HepG2 (cell line): ENCODE measurements at regions not wholly inside any gene's neighbourhood (a gene's known extent, or its start where the extent isn't known, plus 50 kb on each side); places are given as distances from the start of the nearest gene placed in this dataset.

Experiments
- ATAC-seq: fragments of 200-7000 bp; cut with Tn5 transposase; 3 replicates; pipeline ENCODE4 v1.9.1; 2020; ENCODE audit warnings: mild to moderate bottlenecking, moderate library complexity
- BruUV-seq: library from RNA; stranded (reverse); fragments of 400-500 nt; replicated peaks from 2 replicates; lab custom pipeline; 2021; lab: Mats Ljungman, UMichigan
- CTCF ChIA-PET: fragments of 300-600 bp; formaldehyde crosslinking; extraction: SDS; loops from one replicate; lab custom pipeline; 2021; ENCODE audit warnings: low total read pairs, inconsistent platforms, low intra/inter-chr PET ratio; lab: Yijun Ruan, JAX
- POLR2A ChIA-PET: fragments of 350-600 bp; sonication (Branson Sonifier 250); formaldehyde crosslinking; loops from one replicate; lab custom pipeline; 2020; ENCODE audit warnings: antibody characterized with exemption, inconsistent platforms; lab: Yijun Ruan, JAX
- DNase-seq: peaks from one replicate; pipeline ENCODE4 v3.0.0-alpha.2; 2015; ENCODE audit warnings: low spot score
- FAIRE-seq: peaks from 3 replicates; lab custom pipeline; 2011; peaks lifted over from hg19 to GRCh38; lab: Jason Lieb, UNC
- H2AFZ ChIP-seq: one replicate; pipeline ENCODE4 v1.6.1; 2011; ENCODE audit warnings: low read length, inconsistent platforms
- H3K27ac ChIP-seq: fragments of 300-600 bp; 3 replicates; pipeline ENCODE4 v1.8.0; 2011; ENCODE audit warnings: mixed run types, mild to moderate bottlenecking, mixed read lengths, low read length, inconsistent platforms; ENCODE audit not compliant: insufficient read depth; ENCODE audit errors: extremely low read length
- H3K27me3 ChIP-seq, 2 experiments: fragments of 200-600 bp in 1 of 2; 2 replicates in 1 of 2; 3 replicates in 1 of 2; pipeline versions ENCODE4 v1.6.0 to v1.8.0; 2011; ENCODE audit warnings: low read length in 2 of 2, mild to moderate bottlenecking in 2 of 2, moderate library complexity in 2 of 2, inconsistent platforms in 1 of 2; ENCODE audit not compliant: insufficient read depth in 2 of 2, control insufficient read depth in 1 of 2
- H3K36me3 ChIP-seq, 2 experiments: fragments of 200-600 bp in 1 of 2; replicated peaks in 1 of 2; 2 replicates in 1 of 2; 3 replicates in 1 of 2; pipeline versions ENCODE4 v1.5.1 to v1.8.0; 2011; ENCODE audit warnings: low read length in 2 of 2, inconsistent platforms in 1 of 2; ENCODE audit not compliant: insufficient read depth in 2 of 2, control insufficient read depth in 1 of 2
- H3K4me1 ChIP-seq: 2 replicates; pipeline ENCODE4 v1.5.1; 2012; ENCODE audit warnings: low read length, inconsistent platforms; ENCODE audit not compliant: insufficient read depth
- H3K4me2 ChIP-seq: 2 replicates; pipeline ENCODE4 v1.6.0; 2011; ENCODE audit warnings: low read depth, low read length, inconsistent platforms
- H3K4me3 ChIP-seq, 3 experiments: fragments of 200-600 bp in 1 of 3; sonication (generic), shearing (Covaris generic) in 1 of 3; replicated peaks in 1 of 3; 2 replicates each; pipeline ENCODE4 v1.5.1; 2011 to 2016; ENCODE audit warnings: low read length in 3 of 3, inconsistent platforms in 2 of 3, low read depth in 2 of 3, mild to moderate bottlenecking in 2 of 3, control low read depth in 1 of 3, mixed read lengths in 1 of 3; ENCODE audit not compliant: insufficient read depth in 1 of 3
- H3K79me2 ChIP-seq: one replicate; pipeline ENCODE4 v1.6.1; 2011; ENCODE audit warnings: low read length, inconsistent platforms; ENCODE audit not compliant: insufficient read depth
- H3K9ac ChIP-seq: 2 replicates; pipeline ENCODE4 v1.6.0; 2011; ENCODE audit warnings: mild to moderate bottlenecking, low read depth, low read length, inconsistent platforms; ENCODE audit not compliant: insufficient read depth
- H3K9me3 ChIP-seq: 2 replicates; pipeline ENCODE4 v1.5.1; 2012; ENCODE audit warnings: mild to moderate bottlenecking, low read length
- H4K20me1 ChIP-seq: 2 replicates; pipeline ENCODE4 v1.6.0; 2011; ENCODE audit warnings: inconsistent platforms, mild to moderate bottlenecking, low read length, moderate library complexity; ENCODE audit not compliant: insufficient read depth
- ARHGAP35 ChIP-seq: sonication (generic); formaldehyde crosslinking; IDR thresholded peaks from 2 replicates; pipeline ENCODE4 v1.9.0; 2022; ENCODE audit warnings: mild to moderate bottlenecking, inconsistent platforms, moderate library complexity, missing genetic modification reagents, borderline replicate concordance
- HNF4A ChIP-seq: sonication (generic); formaldehyde crosslinking; IDR thresholded peaks from 2 replicates; pipeline ENCODE4 v1.4.0; 2020; ENCODE audit warnings: missing genetic modification reagents
- KLF13 ChIP-seq: sonication (generic); formaldehyde crosslinking; IDR thresholded peaks from 2 replicates; pipeline ENCODE4 v1.4.0; 2020; ENCODE audit warnings: mild to moderate bottlenecking, missing genetic modification reagents
- WGBS: methylation state at CpG from one replicate; pipeline ENCODE4 v1.1.6; 2017; ENCODE audit warnings: low lambda C conversion rate; 5-methylcytosine and 5-hydroxymethylcytosine counted together
- in situ Hi-C: cut with HindIII; loops from 2 replicates; pipeline ENCODE4 v1.10.0; 2017; ENCODE audit warnings: low pct_unique_long_range_greater_than_20kb; ENCODE audit not compliant: extremely low pct_ligation_motif_present
- intact Hi-C: fragments of 100-400 bp; cut with micrococcal nuclease; formaldehyde crosslinking; loops from one replicate; pipeline ENCODE4 v1.10.0; 2022; ENCODE audit not compliant: unreplicated experiment
- TF ChIP-seq, protein P1 (sequence below): IDR thresholded peaks from 2 replicates; pipeline ENCODE4 v1.6.1; 2016; ENCODE audit warnings: low read depth, borderline replicate concordance
- TF ChIP-seq, protein P2 (sequence below): sonication (generic); formaldehyde crosslinking; IDR thresholded peaks from 2 replicates; pipeline ENCODE4 v1.4.0; 2020; ENCODE audit warnings: missing genetic modification reagents
- TF ChIP-seq, protein P3 (sequence below): conservative IDR thresholded peaks from 2 replicates; pipeline ENCODE4 v1.6.1; 2018; ENCODE audit warnings: missing genetic modification reagents
- TF ChIP-seq, protein P4 (sequence below): sonication (generic); formaldehyde crosslinking; IDR thresholded peaks from 2 replicates; pipeline ENCODE4 v1.8.0; 2022; ENCODE audit warnings: missing genetic modification reagents, mild to moderate bottlenecking, inconsistent platforms, borderline replicate concordance

DNA sequence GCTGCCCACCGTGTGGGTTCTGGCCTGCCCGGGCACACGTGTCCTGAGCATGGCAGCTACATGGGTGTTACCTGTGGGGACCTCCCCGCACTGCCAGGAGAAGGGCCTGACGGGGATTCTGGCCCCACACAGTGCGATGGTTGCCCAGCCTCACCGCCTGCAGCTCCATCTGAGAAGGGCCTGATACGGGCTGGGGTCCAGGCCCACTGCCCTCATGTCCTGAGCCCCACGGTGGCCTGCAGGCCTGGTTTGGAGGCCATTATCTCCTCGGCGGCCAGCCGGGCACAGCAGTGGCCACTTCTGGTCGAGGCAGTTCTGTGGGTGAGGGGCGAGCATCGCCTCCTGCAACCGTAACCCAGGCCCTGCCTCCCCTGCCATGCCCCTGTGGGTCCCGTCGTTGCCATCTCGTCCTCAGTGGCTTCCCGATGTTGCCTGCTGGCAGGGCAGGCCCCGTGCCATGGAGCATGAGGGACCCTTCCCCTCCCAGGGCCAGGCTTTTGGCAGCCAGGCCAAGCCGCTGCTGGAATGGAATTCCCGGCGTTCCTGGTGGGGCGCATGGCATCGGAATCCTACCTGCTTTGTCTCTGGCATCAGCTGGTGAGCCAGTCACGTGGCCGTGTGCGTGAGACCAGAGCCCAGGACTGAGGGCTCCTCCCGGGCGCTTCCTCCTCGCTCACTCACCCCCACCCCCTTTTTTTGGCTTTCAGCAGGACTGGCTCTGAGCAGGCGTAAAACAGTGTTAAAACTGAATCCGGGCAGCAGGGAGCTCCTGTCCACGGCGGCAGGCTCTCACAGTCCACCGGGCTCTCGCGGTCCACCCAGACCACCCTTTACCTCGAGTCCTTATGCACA, 71.9 kb upstream of the PPARA start:
- no peaks in the 10 kb centered on the region for H3K79me2 ChIP-seq
- peaks cover 12% of the 10 kb centered on the region for H3K4me1 ChIP-seq
- CTCF ChIA-PET = no interaction called here

More for the DNA sequence above, 71.9 kb upstream of the PPARA start:
- intact Hi-C loops (no loop called here), in situ Hi-C loops (no loop called here)
- no peak for DNase-seq
- no peak overlapping the region for H3K4me2 ChIP-seq
- H3K27me3 ChIP-seq = peaks cover 15 to 65% of the 10 kb centered on the region in 2 experiments
- no TSS peak for BruUV-seq
- no peaks in the 10 kb centered on the region for H4K20me1 ChIP-seq
- 64% methylated on average over 22 of the region's 40 CpGs for whole genome bisulfite sequencing
- FAIRE-seq = no peak
- no peaks in the 10 kb centered on the region for H3K9me3 ChIP-seq
- ATAC-seq = no peak
- POLR2A ChIA-PET = no interaction called here
- H3K36me3 ChIP-seq = no peaks in the 10 kb centered on the region
- H2AFZ ChIP-seq = no peak overlapping the region
- H3K4me3 ChIP-seq = no peak overlapping the region
- TF ChIP-seq, protein P1, sequence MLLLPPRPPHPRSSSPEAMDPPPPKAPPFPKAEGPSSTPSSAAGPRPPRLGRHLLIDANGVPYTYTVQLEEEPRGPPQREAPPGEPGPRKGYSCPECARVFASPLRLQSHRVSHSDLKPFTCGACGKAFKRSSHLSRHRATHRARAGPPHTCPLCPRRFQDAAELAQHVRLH (CRISPR knock-in tag) = no peak
- TF ChIP-seq HNF4A (CRISPR knock-in tag) (no peak), KLF13 (CRISPR knock-in tag) (no peak), ARHGAP35 (CRISPR knock-in tag) (no peak)
- TF ChIP-seq, protein P2, sequence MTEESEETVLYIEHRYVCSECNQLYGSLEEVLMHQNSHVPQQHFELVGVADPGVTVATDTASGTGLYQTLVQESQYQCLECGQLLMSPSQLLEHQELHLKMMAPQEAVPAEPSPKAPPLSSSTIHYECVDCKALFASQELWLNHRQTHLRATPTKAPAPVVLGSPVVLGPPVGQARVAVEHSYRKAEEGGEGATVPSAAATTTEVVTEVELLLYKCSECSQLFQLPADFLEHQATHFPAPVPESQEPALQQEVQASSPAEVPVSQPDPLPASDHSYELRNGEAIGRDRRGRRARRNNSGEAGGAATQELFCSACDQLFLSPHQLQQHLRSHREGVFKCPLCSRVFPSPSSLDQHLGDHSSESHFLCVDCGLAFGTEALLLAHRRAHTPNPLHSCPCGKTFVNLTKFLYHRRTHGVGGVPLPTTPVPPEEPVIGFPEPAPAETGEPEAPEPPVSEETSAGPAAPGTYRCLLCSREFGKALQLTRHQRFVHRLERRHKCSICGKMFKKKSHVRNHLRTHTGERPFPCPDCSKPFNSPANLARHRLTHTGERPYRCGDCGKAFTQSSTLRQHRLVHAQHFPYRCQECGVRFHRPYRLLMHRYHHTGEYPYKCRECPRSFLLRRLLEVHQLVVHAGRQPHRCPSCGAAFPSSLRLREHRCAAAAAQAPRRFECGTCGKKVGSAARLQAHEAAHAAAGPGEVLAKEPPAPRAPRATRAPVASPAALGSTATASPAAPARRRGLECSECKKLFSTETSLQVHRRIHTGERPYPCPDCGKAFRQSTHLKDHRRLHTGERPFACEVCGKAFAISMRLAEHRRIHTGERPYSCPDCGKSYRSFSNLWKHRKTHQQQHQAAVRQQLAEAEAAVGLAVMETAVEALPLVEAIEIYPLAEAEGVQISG = no peak
- TF ChIP-seq, protein P3, sequence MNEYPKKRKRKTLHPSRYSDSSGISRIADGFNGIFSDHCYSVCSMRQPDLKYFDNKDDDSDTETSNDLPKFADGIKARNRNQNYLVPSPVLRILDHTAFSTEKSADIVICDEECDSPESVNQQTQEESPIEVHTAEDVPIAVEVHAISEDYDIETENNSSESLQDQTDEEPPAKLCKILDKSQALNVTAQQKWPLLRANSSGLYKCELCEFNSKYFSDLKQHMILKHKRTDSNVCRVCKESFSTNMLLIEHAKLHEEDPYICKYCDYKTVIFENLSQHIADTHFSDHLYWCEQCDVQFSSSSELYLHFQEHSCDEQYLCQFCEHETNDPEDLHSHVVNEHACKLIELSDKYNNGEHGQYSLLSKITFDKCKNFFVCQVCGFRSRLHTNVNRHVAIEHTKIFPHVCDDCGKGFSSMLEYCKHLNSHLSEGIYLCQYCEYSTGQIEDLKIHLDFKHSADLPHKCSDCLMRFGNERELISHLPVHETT (CRISPR knock-in tag) = no peak
- TF ChIP-seq, protein P4, sequence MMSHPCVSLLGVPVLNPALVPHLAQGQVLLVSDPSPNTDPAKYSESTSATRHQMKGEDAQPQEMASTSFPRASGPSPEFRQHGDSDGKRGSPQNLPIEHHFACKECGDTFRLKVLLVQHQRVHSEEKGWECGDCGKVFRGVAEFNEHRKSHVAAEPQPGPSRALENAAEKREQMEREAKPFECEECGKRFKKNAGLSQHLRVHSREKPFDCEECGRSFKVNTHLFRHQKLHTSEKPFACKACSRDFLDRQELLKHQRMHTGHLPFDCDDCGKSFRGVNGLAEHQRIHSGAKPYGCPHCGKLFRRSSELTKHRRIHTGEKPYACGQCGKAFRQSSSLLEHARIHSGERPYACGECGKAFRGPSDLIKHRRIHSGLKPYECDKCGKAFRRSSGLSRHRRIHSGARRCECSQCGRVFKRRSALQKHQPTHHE (CRISPR knock-in tag) = no peak
- H3K9ac ChIP-seq = no peak overlapping the region
- H3K27ac ChIP-seq = no peak overlapping the region
